ENCODE measurements at regions not wholly inside any gene's neighbourhood (a gene's known extent, or its start where the extent isn't known, plus 50 kb on each side); places are given as distances from the start of the nearest gene placed in this dataset.

DNA sequence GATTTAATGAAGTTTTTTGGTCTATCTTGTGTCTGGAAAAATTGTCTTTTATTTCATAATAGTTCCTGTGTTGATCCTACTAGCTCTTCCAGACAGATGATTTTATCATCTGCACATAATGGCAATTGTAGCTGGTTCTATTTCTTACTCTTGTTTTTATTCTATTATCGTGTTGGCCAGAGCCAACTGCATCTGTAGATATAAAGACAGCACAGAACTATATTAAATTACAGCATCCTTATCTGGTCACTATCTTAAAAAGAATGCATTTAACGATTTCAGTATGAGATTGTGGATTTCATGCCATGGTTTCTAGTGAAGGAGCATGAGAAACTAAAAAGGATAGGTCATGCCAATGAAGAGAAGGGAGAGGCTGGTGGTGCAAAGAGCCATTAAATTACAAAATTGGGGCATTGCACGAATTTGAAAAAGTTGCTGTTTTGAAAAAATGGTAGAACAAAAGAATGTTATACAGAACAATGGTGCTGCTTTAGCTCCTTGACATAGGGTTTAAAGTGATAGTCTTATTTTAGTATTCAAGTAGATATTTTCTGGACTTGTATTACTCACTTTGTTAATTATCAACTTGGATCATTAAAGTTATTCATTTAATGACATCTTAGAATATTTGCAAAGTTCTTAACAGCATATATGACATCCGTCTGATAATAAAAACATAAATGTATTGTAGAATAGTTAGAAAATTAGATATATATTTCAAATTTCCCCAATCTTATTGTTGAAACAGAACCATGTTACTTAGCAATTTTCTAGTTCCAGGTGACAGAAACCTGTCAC is 1250.3 kb downstream of the REEP3 start:
- POLR2A ChIA-PET: no interaction called here
- no peaks in the 10 kb centered on the region for H3K4me1 Mint-ChIP-seq
- intact Hi-C loops (cut with micrococcal nuclease): no loop called here
- Histone ChIP-seq H3K36me3 (replicated peaks in 1 of 2; ENCODE audit: control extremely low read depth in 1 of 2, control insufficient read depth in 1 of 2, extremely low read depth in 1 of 2, insufficient read depth in 2 of 2, low read length in 1 of 2) (no peaks in the 10 kb centered on the region), H3K4me1 (ENCODE audit: control insufficient read depth in 2 of 2, insufficient read depth in 2 of 2, low read length in 2 of 2) (no peaks in the 10 kb centered on the region), H4K20me1 (ENCODE audit: control insufficient read depth, insufficient read depth, low read length, poor library complexity, severe bottlenecking) (no peaks in the 10 kb centered on the region), H2AFZ (ENCODE audit: insufficient read depth, low read depth, low read length, poor library complexity, severe bottlenecking) (no peak overlapping the region), H3K9ac (ENCODE audit: low read length) (no peak overlapping the region), H3K9me3 (ENCODE audit: control extremely low read depth in 1 of 3, control insufficient read depth in 2 of 3, insufficient read depth in 1 of 3, low read length in 2 of 3) (no peaks in the 10 kb centered on the region), H3K4me2 (replicated peaks; ENCODE audit: low read depth, low read length, poor library complexity, severe bottlenecking) (no peak overlapping the region), H3K4me3 (ENCODE audit: control extremely low read depth in 1 of 5, extremely low read depth in 1 of 5, insufficient read depth in 1 of 5, low read depth in 2 of 5, low read length in 4 of 5) (no peak overlapping the region), H3K79me2 (ENCODE audit: control insufficient read depth, insufficient read depth, low read length) (no peaks in the 10 kb centered on the region), H3K27ac (ENCODE audit: low read length in 2 of 2) (no peak overlapping the region), H3K27me3 (replicated peaks in 1 of 4; ENCODE audit: control extremely low read depth in 1 of 4, control insufficient read depth in 3 of 4, insufficient read depth in 4 of 4, low read length in 3 of 4) (no peaks in the 10 kb centered on the region)
- H3K27ac Mint-ChIP-seq: no peak overlapping the region
- DNase-seq (no peak), ATAC-seq (ENCODE audit: low read depth) (no peak)
- CTCF ChIA-PET: interaction anchor here (0.7 kb wide), 1 partner anchor 899 kb away, joined by 3 read pairs; no protein-coding TSS in a partner anchor
- TF ChIP-seq, protein P1, sequence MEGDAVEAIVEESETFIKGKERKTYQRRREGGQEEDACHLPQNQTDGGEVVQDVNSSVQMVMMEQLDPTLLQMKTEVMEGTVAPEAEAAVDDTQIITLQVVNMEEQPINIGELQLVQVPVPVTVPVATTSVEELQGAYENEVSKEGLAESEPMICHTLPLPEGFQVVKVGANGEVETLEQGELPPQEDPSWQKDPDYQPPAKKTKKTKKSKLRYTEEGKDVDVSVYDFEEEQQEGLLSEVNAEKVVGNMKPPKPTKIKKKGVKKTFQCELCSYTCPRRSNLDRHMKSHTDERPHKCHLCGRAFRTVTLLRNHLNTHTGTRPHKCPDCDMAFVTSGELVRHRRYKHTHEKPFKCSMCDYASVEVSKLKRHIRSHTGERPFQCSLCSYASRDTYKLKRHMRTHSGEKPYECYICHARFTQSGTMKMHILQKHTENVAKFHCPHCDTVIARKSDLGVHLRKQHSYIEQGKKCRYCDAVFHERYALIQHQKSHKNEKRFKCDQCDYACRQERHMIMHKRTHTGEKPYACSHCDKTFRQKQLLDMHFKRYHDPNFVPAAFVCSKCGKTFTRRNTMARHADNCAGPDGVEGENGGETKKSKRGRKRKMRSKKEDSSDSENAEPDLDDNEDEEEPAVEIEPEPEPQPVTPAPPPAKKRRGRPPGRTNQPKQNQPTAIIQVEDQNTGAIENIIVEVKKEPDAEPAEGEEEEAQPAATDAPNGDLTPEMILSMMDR (IDR thresholded peaks at IDR 0.05): no peak
- no peak for TF ChIP-seq EZH2 (IDR thresholded peaks at IDR 0.05; ENCODE audit: borderline replicate concordance, insufficient read depth, low read depth, low read length, poor library complexity, severe bottlenecking)
- no peak overlapping the region for H3K4me3 Mint-ChIP-seq
- H3K9me3 Mint-ChIP-seq (ENCODE audit: insufficient read depth): peaks cover 2% of the 10 kb centered on the region
- WGBS (ENCODE audit: insufficient coverage): 65% methylated on average over 2 of the region's 4 CpGs
- H3K27me3 Mint-ChIP-seq: no peaks in the 10 kb centered on the region

DNA sequence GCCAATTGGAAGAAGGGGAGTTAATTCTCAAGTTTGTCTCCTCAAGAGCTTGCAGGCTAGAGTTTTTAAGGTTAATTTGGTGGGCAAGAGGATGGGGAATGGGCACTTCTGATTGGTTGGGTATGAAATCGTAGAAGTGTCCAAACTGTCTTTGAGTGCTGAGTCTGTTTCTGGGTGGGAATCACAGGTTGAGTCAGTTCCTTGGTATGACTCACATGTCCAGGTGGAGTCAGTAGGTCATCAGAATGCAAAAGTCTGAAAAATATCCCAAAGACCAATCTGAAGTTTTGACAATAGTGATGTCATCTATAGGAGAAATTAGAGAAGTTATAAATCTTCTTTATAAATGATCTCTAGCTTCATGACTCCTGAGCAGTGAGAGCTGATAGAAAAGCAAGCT is 1252.2 kb downstream of the REEP3 start:
- CTCF ChIA-PET: no interaction called here
- WGBS (ENCODE audit: insufficient coverage): 100% methylated on average over 1 of the region's 1 CpG

More for the DNA sequence above, 1252.2 kb downstream of the REEP3 start:
- H3K27me3 ChIP-seq (replicated peaks in 1 of 4; ENCODE audit: control extremely low read depth in 1 of 4, control insufficient read depth in 3 of 4, insufficient read depth in 4 of 4, low read length in 3 of 4): no peaks in the 10 kb centered on the region
- TF ChIP-seq, protein P1 (IDR thresholded peaks at IDR 0.05): no peak
- TF ChIP-seq EZH2 (IDR thresholded peaks at IDR 0.05; ENCODE audit: borderline replicate concordance, insufficient read depth, low read depth, low read length, poor library complexity, severe bottlenecking): no peak
- H3K79me2 ChIP-seq (ENCODE audit: control insufficient read depth, insufficient read depth, low read length): no peaks in the 10 kb centered on the region
- ATAC-seq (ENCODE audit: low read depth) (no peak), DNase-seq (no peak)
- Mint-ChIP-seq H3K27me3 (no peaks in the 10 kb centered on the region), H3K9me3 (ENCODE audit: insufficient read depth) (peaks cover 2% of the 10 kb centered on the region), H3K4me3 (no peak overlapping the region), H3K4me1 (no peaks in the 10 kb centered on the region), H3K27ac (no peak overlapping the region)
- intact Hi-C loops (cut with micrococcal nuclease): no loop called here
- H3K4me3 ChIP-seq (ENCODE audit: control extremely low read depth in 1 of 5, extremely low read depth in 1 of 5, insufficient read depth in 1 of 5, low read depth in 2 of 5, low read length in 4 of 5): no peak overlapping the region
- POLR2A ChIA-PET: no interaction called here
- H3K9ac ChIP-seq (ENCODE audit: low read length): no peak overlapping the region
- no peak overlapping the region for H3K27ac ChIP-seq (ENCODE audit: low read length in 2 of 2)
- no peaks in the 10 kb centered on the region for H4K20me1 ChIP-seq (ENCODE audit: control insufficient read depth, insufficient read depth, low read length, poor library complexity, severe bottlenecking)
- no peak overlapping the region for H3K4me2 ChIP-seq (replicated peaks; ENCODE audit: low read depth, low read length, poor library complexity, severe bottlenecking)
- H3K4me1 ChIP-seq (ENCODE audit: control insufficient read depth in 2 of 2, insufficient read depth in 2 of 2, low read length in 2 of 2): no peaks in the 10 kb centered on the region
- H2AFZ ChIP-seq (ENCODE audit: insufficient read depth, low read depth, low read length, poor library complexity, severe bottlenecking): no peak overlapping the region
- no peaks in the 10 kb centered on the region for H3K36me3 ChIP-seq (replicated peaks in 1 of 2; ENCODE audit: control extremely low read depth in 1 of 2, control insufficient read depth in 1 of 2, extremely low read depth in 1 of 2, insufficient read depth in 2 of 2, low read length in 1 of 2)
- H3K9me3 ChIP-seq (ENCODE audit: control extremely low read depth in 1 of 3, control insufficient read depth in 2 of 3, insufficient read depth in 1 of 3, low read length in 2 of 3): no peaks in the 10 kb centered on the region

Data from B cell (primary cell).